Mesenchymal stem cell (in vitro differentiated cells and primary cell): ENCODE measurements at regions not wholly inside any gene's neighbourhood (a gene's known extent, or its start where the extent isn't known, plus 50 kb on each side); places are given as distances from the start of the nearest gene placed in this dataset.

Experiments
- DNase-seq: peaks from one replicate; pipeline ENCODE4 v3.0.0-alpha.2; 2013
- H2AFZ ChIP-seq: one replicate; pipeline ENCODE4 v1.6.1; 2013; ENCODE audit warnings: low read depth, mild to moderate bottlenecking, control low read depth, inconsistent platforms, low read length, moderate library complexity
- H2AK5ac ChIP-seq: 2 replicates; pipeline ENCODE4 v1.6.1; 2013; ENCODE audit warnings: low read length, moderate library complexity, mild to moderate bottlenecking, inconsistent platforms; ENCODE audit not compliant: severe bottlenecking
- H2BK120ac ChIP-seq: one replicate; pipeline ENCODE4 v1.6.1; 2013; ENCODE audit warnings: low read depth, mild to moderate bottlenecking, inconsistent platforms, low read length, moderate library complexity
- H2BK12ac ChIP-seq, 2 experiments: one replicate each; pipeline ENCODE4 v1.6.1; 2013; ENCODE audit warnings: inconsistent platforms in 2 of 2, low read length in 2 of 2, mild to moderate bottlenecking in 2 of 2, moderate library complexity in 2 of 2, control low read depth in 1 of 2
- H2BK15ac ChIP-seq: one replicate; pipeline ENCODE4 v1.6.1; 2013; ENCODE audit warnings: mild to moderate bottlenecking, low read depth, inconsistent platforms; ENCODE audit not compliant: poor library complexity, severe bottlenecking
- H2BK5ac ChIP-seq: 2 replicates; pipeline ENCODE4 v1.6.1; 2013; ENCODE audit warnings: low read depth, mild to moderate bottlenecking, low read length, control low read depth, inconsistent platforms; ENCODE audit not compliant: poor library complexity, severe bottlenecking
- H3K14ac ChIP-seq, 2 experiments: one replicate each; pipeline ENCODE4 v1.6.1; 2013; ENCODE audit warnings: inconsistent platforms in 2 of 2, low read length in 2 of 2, control low read depth in 1 of 2, mild to moderate bottlenecking in 1 of 2, moderate library complexity in 1 of 2
- H3K18ac ChIP-seq, 2 experiments: one replicate each; pipeline ENCODE4 v1.6.1; 2013; ENCODE audit warnings: inconsistent platforms in 2 of 2, low read length in 2 of 2, control low read depth in 1 of 2, low read depth in 1 of 2, mild to moderate bottlenecking in 1 of 2
- H3K23ac ChIP-seq, 2 experiments: one replicate each; pipeline ENCODE4 v1.6.1; 2013; ENCODE audit warnings: inconsistent platforms in 2 of 2, low read length in 2 of 2, mild to moderate bottlenecking in 2 of 2, moderate library complexity in 2 of 2, control low read depth in 1 of 2
- H3K27ac ChIP-seq: 2 replicates; pipeline ENCODE4 v1.5.1; 2013; ENCODE audit warnings: mild to moderate bottlenecking, moderate library complexity, low read length, control low read depth, inconsistent platforms; ENCODE audit not compliant: poor library complexity, severe bottlenecking
- H3K27me3 ChIP-seq, 2 experiments: 2 replicates each; pipeline versions ENCODE4 v1.6.1 to v1.7.0; 2013; ENCODE audit warnings: low read length in 2 of 2, mild to moderate bottlenecking in 2 of 2, moderate library complexity in 2 of 2, control low read depth in 1 of 2, inconsistent platforms in 1 of 2; ENCODE audit not compliant: control insufficient read depth in 1 of 2, insufficient read depth in 1 of 2
- H3K36me3 ChIP-seq, 2 experiments: 2 replicates each; pipeline versions ENCODE4 v1.6.1 to v1.7.0; 2013; ENCODE audit warnings: low read length in 2 of 2, control low read depth in 1 of 2, inconsistent platforms in 1 of 2, low read depth in 1 of 2, mild to moderate bottlenecking in 1 of 2; ENCODE audit not compliant: insufficient read depth in 2 of 2, control insufficient read depth in 1 of 2
- H3K4ac ChIP-seq, 2 experiments: one replicate each; pipeline ENCODE4 v1.6.1; 2013; ENCODE audit warnings: inconsistent platforms in 2 of 2, low read length in 2 of 2, mild to moderate bottlenecking in 2 of 2, moderate library complexity in 2 of 2, control low read depth in 1 of 2, low read depth in 1 of 2
- H3K4me1 ChIP-seq: 2 replicates; pipeline ENCODE4 v1.6.1; 2013; ENCODE audit warnings: low read depth, low read length, control low read depth; ENCODE audit not compliant: control insufficient read depth, insufficient read depth
- H3K4me2 ChIP-seq: 2 replicates; pipeline ENCODE4 v1.6.1; 2013; ENCODE audit warnings: low read length, mild to moderate bottlenecking, inconsistent platforms; ENCODE audit not compliant: poor library complexity, severe bottlenecking
- H3K4me3 ChIP-seq, 2 experiments: 2 replicates each; pipeline versions ENCODE4 v1.5.1 to v1.7.0; 2013; ENCODE audit warnings: low read length in 2 of 2, mild to moderate bottlenecking in 2 of 2, control low read depth in 1 of 2, low read depth in 1 of 2; ENCODE audit not compliant: insufficient read depth in 1 of 2
- H3K79me1 ChIP-seq: replicated peaks from 2 replicates; pipeline ENCODE4 v1.6.1; 2013; ENCODE audit warnings: mild to moderate bottlenecking, control low read depth, low read length, inconsistent platforms; ENCODE audit not compliant: poor library complexity, severe bottlenecking
- H3K9ac ChIP-seq: 2 replicates; pipeline ENCODE4 v1.7.0; 2013; ENCODE audit warnings: mild to moderate bottlenecking, low read length, moderate library complexity
- H3K9me3 ChIP-seq: 2 replicates; pipeline ENCODE4 v1.7.0; 2013; ENCODE audit warnings: mild to moderate bottlenecking, low read length; ENCODE audit not compliant: control insufficient read depth
- H4K8ac ChIP-seq: one replicate; pipeline ENCODE4 v1.6.1; 2013; ENCODE audit warnings: inconsistent platforms, mild to moderate bottlenecking, low read length, moderate library complexity
- H4K91ac ChIP-seq: one replicate; pipeline ENCODE4 v1.6.1; 2013; ENCODE audit warnings: mild to moderate bottlenecking, low read length, inconsistent platforms
- WGBS: methylation state at CpG from one replicate; pipeline ENCODE4 v1.1.7; 2013; ENCODE audit warnings: mixed read lengths; 5-methylcytosine and 5-hydroxymethylcytosine counted together

DNA sequence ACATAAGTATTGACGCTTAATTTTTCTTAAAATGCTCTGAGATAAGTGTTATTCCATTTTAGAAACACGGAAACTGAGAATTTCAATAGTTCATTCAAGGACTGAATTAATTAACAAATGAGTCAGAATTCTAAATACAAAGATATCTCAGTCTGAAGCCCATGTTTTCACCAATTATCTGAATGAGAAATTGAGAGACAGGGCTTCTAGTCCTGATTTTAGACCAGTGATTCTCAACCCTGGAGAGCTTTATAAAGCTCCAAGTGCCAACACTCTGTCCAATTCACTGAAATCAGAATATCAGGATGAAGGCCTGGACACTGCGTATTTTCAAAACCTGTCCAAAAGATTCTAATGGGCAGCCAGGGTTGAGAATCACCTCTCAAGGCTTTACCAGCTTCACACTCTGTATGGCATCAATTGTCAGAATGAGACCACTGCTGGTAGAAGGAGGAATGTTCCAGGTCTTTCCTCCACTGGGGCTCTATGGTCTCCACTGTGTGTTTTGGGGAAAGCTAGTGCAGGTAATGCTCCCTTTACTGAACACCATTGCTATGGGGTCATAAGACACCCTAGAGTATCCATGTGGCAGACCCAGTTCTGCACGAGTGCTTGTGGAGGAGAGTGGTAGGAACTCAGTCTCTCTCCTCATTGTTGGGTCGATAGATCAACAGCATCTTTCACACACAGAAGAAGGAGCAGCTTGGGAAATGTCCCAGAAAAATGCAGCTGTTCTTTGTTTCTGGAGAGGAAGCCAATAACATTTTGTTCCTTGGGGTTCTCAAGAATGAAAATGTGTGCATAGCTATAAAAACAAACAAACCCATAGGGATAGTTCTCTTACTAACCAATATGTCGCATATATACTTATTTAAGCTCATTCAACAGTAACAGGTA is 99.7 kb upstream of the OSMR start:
- no peak overlapping the region for H3K27ac ChIP-seq
- no peak overlapping the region for H2BK5ac ChIP-seq
- peaks cover 17% of the 10 kb centered on the region for H3K9me3 ChIP-seq
- no peak for DNase-seq
- H2AK5ac ChIP-seq, result no peak overlapping the region
- WGBS, result 93% methylated on average over 2 of the region's 6 CpGs
- H3K36me3 ChIP-seq, result no peaks in the 10 kb centered on the region
- no peaks in the 10 kb centered on the region for H3K79me1 ChIP-seq
- no peak overlapping the region for H2BK120ac ChIP-seq
- H3K18ac ChIP-seq, result no peak overlapping the region
- no peak overlapping the region for H4K91ac ChIP-seq
- no peak overlapping the region for H2BK12ac ChIP-seq
- H3K9ac ChIP-seq, result no peak overlapping the region
- no peak overlapping the region for H3K4ac ChIP-seq
- H3K4me3 ChIP-seq, result no peak overlapping the region
- peak overlapping the region; percentile 46 for H4K8ac ChIP-seq
- H2AFZ ChIP-seq, result no peak overlapping the region
- H3K14ac ChIP-seq, result no peak overlapping the region
- no peak overlapping the region for H3K23ac ChIP-seq
- peaks cover 0 to 5% of the 10 kb centered on the region in 2 experiments for H3K27me3 ChIP-seq
- no peaks in the 10 kb centered on the region for H3K4me1 ChIP-seq
- H2BK15ac ChIP-seq, result no peak overlapping the region
- no peak overlapping the region for H3K4me2 ChIP-seq

DNA sequence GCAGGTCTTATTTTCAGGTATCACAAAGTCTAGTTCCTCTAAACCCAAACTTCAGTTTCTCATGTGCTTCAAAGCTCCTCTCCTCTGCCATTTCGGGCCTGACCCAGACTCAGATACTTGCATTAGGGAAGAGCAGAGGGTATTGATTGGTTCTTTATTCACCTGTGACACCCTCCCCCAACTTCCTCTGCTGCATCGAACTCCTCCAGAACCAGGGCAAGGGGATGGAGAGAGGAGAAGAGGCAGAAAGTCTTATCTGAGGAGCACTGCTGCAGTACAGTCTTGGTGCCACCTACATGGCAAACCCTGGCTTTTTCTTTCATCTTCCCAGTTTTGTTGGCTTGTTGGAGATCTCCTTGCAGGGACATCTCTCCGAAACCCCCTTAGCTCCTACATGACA is 96.0 kb upstream of the OSMR start:
- H3K27me3 ChIP-seq, result peaks cover 0 to 5% of the 10 kb centered on the region in 2 experiments
- H2BK15ac ChIP-seq, result no peak overlapping the region
- H3K18ac ChIP-seq, result no peak overlapping the region
- H3K79me1 ChIP-seq, result no peaks in the 10 kb centered on the region
- H4K91ac ChIP-seq, result no peak overlapping the region
- H2AFZ ChIP-seq, result no peak overlapping the region
- no peak for DNase-seq
- H4K8ac ChIP-seq, result no peak overlapping the region
- H3K4me3 ChIP-seq, result no peak overlapping the region
- H3K9me3 ChIP-seq, result no peaks in the 10 kb centered on the region
- H3K36me3 ChIP-seq, result no peaks in the 10 kb centered on the region
- H3K23ac ChIP-seq, result no peak overlapping the region
- no peak overlapping the region for H3K4me2 ChIP-seq
- H3K27ac ChIP-seq, result no peak overlapping the region
- WGBS, result 92% methylated on average over 3 of the region's 3 CpGs
- no peak overlapping the region for H3K4ac ChIP-seq
- H3K9ac ChIP-seq, result no peak overlapping the region
- H3K14ac ChIP-seq, result no peak overlapping the region
- H3K4me1 ChIP-seq, result peaks cover 3% of the 10 kb centered on the region
- no peak overlapping the region for H2AK5ac ChIP-seq
- no peak overlapping the region for H2BK120ac ChIP-seq
- H2BK12ac ChIP-seq, result no peak overlapping the region
- H2BK5ac ChIP-seq, result no peak overlapping the region

DNA sequence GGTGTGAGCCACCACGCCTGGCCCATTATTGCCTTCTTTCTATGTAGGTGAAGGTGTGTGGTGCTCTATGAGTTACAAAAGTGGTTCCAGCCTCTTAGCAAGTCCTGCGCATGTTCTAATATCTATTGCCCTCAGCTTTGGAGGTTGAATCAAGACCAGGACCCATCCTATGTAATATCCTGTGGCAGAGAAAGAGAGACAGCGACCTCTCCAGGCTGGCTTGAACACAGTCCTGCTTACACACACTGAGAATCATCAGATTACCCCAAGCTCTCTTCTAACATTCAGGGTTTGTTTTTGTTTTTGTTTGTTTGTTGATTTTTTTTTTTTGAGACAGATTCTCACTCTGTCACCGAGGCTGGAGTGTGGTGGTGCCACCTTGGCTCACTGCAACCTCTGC is 94.7 kb upstream of the OSMR start:
- no peak overlapping the region for H2BK15ac ChIP-seq
- H3K18ac ChIP-seq, result no peak overlapping the region
- H3K9ac ChIP-seq, result no peak overlapping the region
- no peak overlapping the region for H3K4me3 ChIP-seq
- no peaks in the 10 kb centered on the region for H3K79me1 ChIP-seq
- peaks cover 3% of the 10 kb centered on the region for H3K4me1 ChIP-seq
- no peak overlapping the region for H3K4me2 ChIP-seq
- no peaks in the 10 kb centered on the region for H3K36me3 ChIP-seq
- H2AFZ ChIP-seq, result no peak overlapping the region
- H2BK5ac ChIP-seq, result no peak overlapping the region
- H2BK12ac ChIP-seq, result no peak overlapping the region
- H3K14ac ChIP-seq, result no peak overlapping the region
- H3K27ac ChIP-seq, result no peak overlapping the region
- no peaks in the 10 kb centered on the region for H3K9me3 ChIP-seq
- no peak overlapping the region for H4K8ac ChIP-seq
- H2BK120ac ChIP-seq, result no peak overlapping the region
- no peak overlapping the region for H4K91ac ChIP-seq
- H2AK5ac ChIP-seq, result no peak overlapping the region
- 73% methylated on average over 4 of the region's 4 CpGs for WGBS
- no peak overlapping the region for H3K4ac ChIP-seq
- no peak for DNase-seq
- H3K27me3 ChIP-seq, result peaks cover 0 to 3% of the 10 kb centered on the region in 2 experiments
- H3K23ac ChIP-seq, result no peak overlapping the region

DNA sequence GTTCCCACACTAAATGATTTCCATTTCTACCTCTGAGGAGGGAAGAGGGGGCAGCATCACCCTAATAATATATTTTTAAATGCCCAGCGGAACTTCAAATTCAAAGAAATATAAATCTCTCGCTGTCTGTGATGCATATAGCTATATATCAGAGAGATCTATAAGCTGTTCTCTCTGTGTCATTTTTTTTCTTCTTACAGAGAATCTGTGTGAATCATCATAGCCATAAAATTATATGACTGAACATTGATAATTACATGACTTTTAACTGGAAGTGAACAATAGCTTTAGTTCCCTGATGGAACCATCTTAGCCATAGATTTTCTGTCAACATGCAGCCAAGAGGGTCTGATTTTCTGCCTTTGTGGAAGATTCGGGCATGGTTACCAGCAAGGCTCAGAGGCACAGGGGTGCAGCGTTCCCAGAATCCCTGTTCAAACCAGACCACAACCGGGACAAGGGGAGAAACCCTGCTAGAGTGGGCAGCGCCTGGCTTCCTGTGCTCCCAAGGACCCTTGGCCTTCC is 93.7 kb upstream of the OSMR start:
- Histone ChIP-seq H2BK120ac (no peak overlapping the region), H3K36me3 (no peaks in the 10 kb centered on the region), H3K27ac (no peak overlapping the region), H3K4me1 (peaks cover 3% of the 10 kb centered on the region), H3K18ac (peak overlapping the region in 1 of 2 experiments; percentile 28), H3K4ac (no peak overlapping the region), H3K9ac (no peak overlapping the region), H3K9me3 (no peaks in the 10 kb centered on the region), H3K4me2 (no peak overlapping the region), H3K27me3 (no peaks in the 10 kb centered on the region), H3K23ac (no peak overlapping the region), H4K91ac (no peak overlapping the region), H3K4me3 (no peak overlapping the region), H2AK5ac (no peak overlapping the region), H2AFZ (no peak overlapping the region), H2BK12ac (peak overlapping the region in 1 of 2 experiments; percentile 8), H3K79me1 (no peaks in the 10 kb centered on the region), H2BK5ac (no peak overlapping the region), H3K14ac (no peak overlapping the region), H4K8ac (no peak overlapping the region), H2BK15ac (no peak overlapping the region)
- WGBS, result 92% methylated on average over 4 of the region's 6 CpGs
- DNase-seq, result no peak
